GM12875 (cell line): ENCODE measurements at regions not wholly inside any gene's neighbourhood (a gene's known extent, or its start where the extent isn't known, plus 50 kb on each side); places are given as distances from the start of the nearest gene placed in this dataset.

Source experiments
- H3K4me3 ChIP-seq: one replicate; pipeline ENCODE4 v1.5.1; 2011; ENCODE audit warnings: low read depth, low read length, control low read depth
- CTCF ChIP-seq: IDR thresholded peaks from 2 replicates; pipeline ENCODE4 v1.5.1; 2011; ENCODE audit warnings: low read depth, mild to moderate bottlenecking, control low read depth, inconsistent platforms, low read length, moderate library complexity, borderline replicate concordance; ENCODE audit not compliant: insufficient read depth

DNA sequence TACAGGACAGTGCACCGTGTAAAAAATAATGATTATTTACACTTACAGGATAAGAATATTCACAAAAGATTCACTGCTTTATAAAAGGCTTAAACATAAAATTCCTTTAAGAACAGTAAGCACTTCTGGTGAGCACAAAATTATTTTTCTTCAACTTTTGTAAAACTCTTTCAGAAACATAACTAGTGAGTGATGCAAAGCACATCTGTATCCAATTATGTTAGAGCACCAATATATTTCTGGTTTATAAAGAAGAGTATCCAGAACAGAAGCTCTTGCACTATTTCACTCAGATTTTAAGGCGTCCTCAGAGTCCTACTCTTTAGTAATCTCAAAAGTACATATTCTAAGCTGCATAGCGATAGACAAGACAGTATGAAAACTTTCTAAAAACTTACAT is 276.0 kb downstream of the C4orf33 start:
- TF ChIP-seq CTCF: no peak
- H3K4me3 ChIP-seq: no peak overlapping the region

- no peak overlapping the region for H3K4me3 ChIP-seq
- no peak for TF ChIP-seq CTCF
Measured at GRCh38 chr4:129377131-129377845, 281.3 kb downstream of the C4orf33 start.

DNA sequence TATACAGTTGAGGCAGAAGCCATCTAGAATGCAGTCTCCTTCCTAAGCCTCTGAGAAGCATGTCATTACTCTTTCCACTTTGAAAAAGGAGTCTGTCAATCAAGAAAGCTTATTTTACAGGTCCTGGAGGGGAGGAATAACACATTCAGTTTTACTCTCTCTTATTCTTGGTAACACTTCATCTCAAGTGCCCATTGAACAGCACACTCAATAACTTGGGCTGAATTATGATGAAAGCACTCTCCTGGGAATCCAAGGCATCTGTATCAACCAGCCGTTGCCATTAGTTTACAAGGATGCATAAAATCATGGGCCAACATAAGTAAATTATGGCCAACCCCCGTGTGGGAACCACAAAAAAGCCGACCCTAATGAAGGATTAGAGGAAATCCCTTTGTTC is 282.4 kb downstream of the C4orf33 start:
- TF ChIP-seq CTCF: no peak
- no peak overlapping the region for H3K4me3 ChIP-seq

DNA sequence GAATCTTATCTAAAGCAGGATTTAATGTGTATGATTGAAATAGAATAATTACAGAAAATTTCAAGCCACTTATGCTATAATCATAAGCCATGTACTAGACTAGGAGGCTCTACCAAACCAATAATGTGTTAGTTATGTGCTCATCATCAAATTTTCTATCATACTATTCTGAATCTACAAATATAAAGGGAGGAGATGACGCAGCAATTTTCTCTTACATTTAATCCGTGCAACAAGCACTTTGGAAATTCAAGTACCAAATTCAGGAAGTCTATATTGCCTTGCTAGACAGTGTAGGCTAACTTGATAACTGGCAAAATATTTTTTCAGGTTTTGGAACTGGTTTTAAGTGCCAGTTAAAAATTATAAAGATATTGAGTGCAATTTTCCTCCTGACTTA is 283.5 kb downstream of the C4orf33 start:
- TF ChIP-seq CTCF: no peak

DNA sequence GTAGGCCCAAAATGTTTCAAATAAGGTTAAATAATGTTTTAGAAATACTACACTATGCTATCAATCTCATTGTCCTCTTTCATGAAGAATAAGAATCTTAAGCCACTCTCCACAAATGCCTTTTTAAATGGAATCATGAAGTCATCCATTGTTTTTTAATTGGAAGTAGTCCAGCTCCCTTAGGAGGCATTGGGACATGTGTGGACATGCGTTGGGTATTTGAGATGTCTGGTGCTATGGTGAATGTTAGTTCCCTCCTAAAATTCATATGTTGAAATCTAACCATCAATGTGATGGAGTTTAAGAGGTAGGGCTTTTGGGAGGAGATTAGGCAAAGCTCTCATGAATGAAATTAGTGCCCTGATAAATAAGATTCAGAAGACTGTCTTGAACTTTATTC is 289.0 kb downstream of the C4orf33 start:
- no peak for TF ChIP-seq CTCF
- H3K4me3 ChIP-seq: no peak overlapping the region

More for the DNA sequence above, 283.5 kb downstream of the C4orf33 start:
- no peak overlapping the region for H3K4me3 ChIP-seq

DNA sequence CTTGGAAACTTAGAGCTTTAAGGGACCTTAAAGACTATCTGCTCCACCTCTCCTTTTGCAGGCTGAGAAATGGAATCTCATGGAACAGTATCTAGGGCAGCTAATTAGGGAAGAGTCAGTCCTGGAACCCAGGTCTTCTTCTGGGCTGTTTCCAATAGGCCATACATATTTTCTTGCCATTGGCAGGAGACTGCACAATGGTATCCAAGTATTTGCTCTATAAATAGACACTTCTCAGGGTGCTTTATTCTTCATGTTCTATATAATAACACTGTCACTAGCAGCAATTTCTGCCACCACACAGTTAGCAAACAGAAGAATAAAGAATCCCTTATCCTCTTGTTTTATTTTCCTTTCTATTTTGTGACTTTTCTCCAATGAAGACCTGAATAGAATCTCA is 291.7 kb downstream of the C4orf33 start:
- no peak overlapping the region for H3K4me3 ChIP-seq
- no peak for TF ChIP-seq CTCF

DNA sequence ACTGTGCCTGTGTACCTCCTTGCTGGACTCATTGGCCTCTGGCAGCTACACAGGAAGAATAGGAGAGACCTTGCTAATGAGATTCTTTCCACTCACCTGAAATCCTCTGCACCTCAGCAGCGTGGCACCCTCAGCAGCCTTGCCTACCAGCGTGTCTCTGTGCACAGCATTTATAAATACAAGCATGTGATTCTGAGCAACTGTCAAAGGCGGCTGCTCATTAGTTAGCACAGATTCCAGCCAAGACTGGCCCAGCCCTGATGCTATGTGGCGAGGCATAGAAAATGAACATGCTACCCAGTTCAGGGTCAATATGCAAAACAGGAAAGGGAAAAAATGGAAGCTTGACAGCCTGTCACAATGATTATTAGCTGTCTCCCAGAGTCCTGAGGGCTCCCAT is 298.0 kb downstream of the C4orf33 start:
- no peak for TF ChIP-seq CTCF
- no peak overlapping the region for H3K4me3 ChIP-seq
